GM12878 (cell line): ENCODE measurements at regions not wholly inside any gene's neighbourhood (a gene's known extent, or its start where the extent isn't known, plus 50 kb on each side); places are given as distances from the start of the nearest gene placed in this dataset.

Experiments
- ATAC-seq: fragments of 200-7000 bp; cut with Tn5 transposase; 3 replicates; pipeline ENCODE4 v1.9.1; 2020; ENCODE audit warnings: mild to moderate bottlenecking, moderate library complexity
- BruUV-seq: library from RNA; stranded (reverse); fragments of 400-500 nt; replicated peaks from 2 replicates; lab custom pipeline; 2021; lab: Mats Ljungman, UMichigan
- CTCF ChIA-PET: fragments of 300-600 bp; sonication (Branson Sonifier 250); formaldehyde crosslinking; extraction: SDS; loops from one replicate; lab custom pipeline; 2021; ENCODE audit warnings: inconsistent platforms; lab: Yijun Ruan, JAX
- POLR2A ChIA-PET: fragments of 350-600 bp; formaldehyde crosslinking; extraction: SDS; loops from one replicate; lab custom pipeline; 2021; ENCODE audit warnings: inconsistent platforms; lab: Charles Lee
- RAD21 ChIA-PET: fragments of 300-600 bp; sonication (Branson Sonifier 250); formaldehyde crosslinking; loops from one replicate; lab custom pipeline; 2023; ENCODE audit warnings: antibody characterized with exemption; ENCODE audit not compliant: unreplicated experiment; lab: Charles Lee
- SMC1A ChIA-PET: fragments of 300-600 bp; sonication (Branson Sonifier 250); formaldehyde crosslinking; loops from one replicate; lab custom pipeline; 2023; ENCODE audit not compliant: unreplicated experiment, uncharacterized antibody; lab: Charles Lee
- DNase-seq: peaks from one replicate; pipeline ENCODE4 v3.0.0-alpha.2; 2011; ENCODE audit warnings: low read depth, low spot score
- FAIRE-seq: peaks from 3 replicates; lab custom pipeline; 2011; peaks lifted over from hg19 to GRCh38; lab: Jason Lieb, UNC
- H2AFZ ChIP-seq: 2 replicates; pipeline ENCODE4 v1.6.0; 2011; ENCODE audit warnings: low read depth, low read length, control low read depth; ENCODE audit not compliant: control insufficient read depth
- H3K27ac ChIP-seq: 2 replicates; pipeline ENCODE4 v1.5.1; 2011; ENCODE audit warnings: control low read depth; ENCODE audit not compliant: control insufficient read depth, insufficient read depth
- H3K27me3 ChIP-seq, 2 experiments: replicated peaks in 1 of 2; 2 replicates each; pipeline versions ENCODE4 v1.6.0 to v1.6.1; 2011; ENCODE audit warnings: low read length in 1 of 2; ENCODE audit not compliant: control insufficient read depth in 2 of 2, insufficient read depth in 2 of 2
- H3K36me3 ChIP-seq, 2 experiments: 2 replicates each; pipeline ENCODE4 v1.5.1; 2011; ENCODE audit warnings: low read length in 1 of 2; ENCODE audit not compliant: control insufficient read depth in 2 of 2, insufficient read depth in 2 of 2
- H3K4me1 ChIP-seq: 2 replicates; pipeline ENCODE4 v1.6.1; 2011; ENCODE audit warnings: mild to moderate bottlenecking, low read length, moderate library complexity, mixed read lengths; ENCODE audit not compliant: control insufficient read depth, insufficient read depth
- H3K4me2 ChIP-seq: 2 replicates; pipeline ENCODE4 v1.6.0; 2011; ENCODE audit warnings: control low read depth; ENCODE audit not compliant: control insufficient read depth, insufficient read depth
- H3K4me3 ChIP-seq: fragments of 200-600 bp; sonication (generic); 2 replicates; pipeline ENCODE4 v1.5.1; 2016
- H3K79me2 ChIP-seq: 2 replicates; pipeline ENCODE4 v1.6.0; 2011; ENCODE audit warnings: low read length; ENCODE audit not compliant: control insufficient read depth, insufficient read depth
- H3K9ac ChIP-seq: 2 replicates; pipeline ENCODE4 v1.8.0; 2011; ENCODE audit warnings: low read length, control low read depth, mixed read lengths; ENCODE audit not compliant: control insufficient read depth, insufficient read depth
- H3K9me3 ChIP-seq: replicated peaks from 3 replicates; pipeline ENCODE4 v1.5.1; 2011; ENCODE audit warnings: mild to moderate bottlenecking, low read length; ENCODE audit not compliant: control insufficient read depth, insufficient read depth
- H4K20me1 ChIP-seq: 2 replicates; pipeline ENCODE4 v1.6.0; 2011; ENCODE audit not compliant: control insufficient read depth, insufficient read depth
- BACH1 ChIP-seq: fragments of 450-650 bp; IDR thresholded peaks from 2 replicates; pipeline ENCODE4 v1.6.1; 2017; ENCODE audit warnings: mild to moderate bottlenecking, borderline replicate concordance
- ELK1 ChIP-seq: IDR thresholded peaks from 2 replicates; pipeline ENCODE4 v1.6.1; 2012; ENCODE audit warnings: low read depth, low read length, improper control_type of control experiment
- HDGF ChIP-seq: fragments of 450-650 bp; IDR thresholded peaks from 2 replicates; pipeline ENCODE4 v1.6.1; 2016; ENCODE audit warnings: antibody characterized with exemption
- KLF5 ChIP-seq: fragments of 450-650 bp; IDR thresholded peaks from 2 replicates; pipeline ENCODE4 v1.6.1; 2014; ENCODE audit warnings: mild to moderate bottlenecking; ENCODE audit not compliant: partially characterized antibody
- PBX3 ChIP-seq: IDR thresholded peaks from 2 replicates; pipeline ENCODE4 v1.6.1; 2011; ENCODE audit warnings: mild to moderate bottlenecking, low read depth, low read length, moderate library complexity; ENCODE audit not compliant: insufficient replicate concordance
- POLR2A ChIP-seq: IDR thresholded peaks from 2 replicates; pipeline ENCODE4 v1.6.1; 2011; ENCODE audit warnings: low read depth, mild to moderate bottlenecking, low read length
- POLR2AphosphoS5 ChIP-seq: IDR thresholded peaks from 2 replicates; pipeline ENCODE4 v1.6.1; 2011; ENCODE audit warnings: mild to moderate bottlenecking, low read length, inconsistent platforms
- RUNX3 ChIP-seq: IDR thresholded peaks from 2 replicates; pipeline ENCODE4 v1.6.1; 2012; ENCODE audit warnings: low read length, inconsistent platforms
- SPI1 ChIP-seq: IDR thresholded peaks from 2 replicates; pipeline ENCODE4 v1.6.1; 2011; ENCODE audit warnings: low read depth, mild to moderate bottlenecking, low read length, moderate library complexity, borderline replicate concordance; ENCODE audit not compliant: insufficient read depth
- STAT1 ChIP-seq: fragments of 450-650 bp; conservative IDR thresholded peaks from 2 replicates; pipeline ENCODE4 v1.6.1; 2014; ENCODE audit warnings: antibody characterized with exemption, mild to moderate bottlenecking
- SUPT20H ChIP-seq: IDR thresholded peaks from 2 replicates; pipeline ENCODE4 v1.6.1; 2011; ENCODE audit warnings: low read depth, mild to moderate bottlenecking, low read length, moderate library complexity, borderline replicate concordance; ENCODE audit not compliant: control insufficient read depth
- TBL1XR1 ChIP-seq: IDR thresholded peaks from 2 replicates; pipeline ENCODE4 v1.6.1; 2012; ENCODE audit warnings: low read depth, low read length, improper control_type of control experiment
- TCF12 ChIP-seq: IDR thresholded peaks from 2 replicates; pipeline ENCODE4 v1.6.1; 2011; ENCODE audit warnings: low read depth, mild to moderate bottlenecking, low read length
- TCF7 ChIP-seq: IDR thresholded peaks from 2 replicates; pipeline ENCODE4 v1.6.1; 2014; ENCODE audit warnings: antibody characterized with exemption, borderline replicate concordance
- ZBTB33 ChIP-seq: fragments of 450-650 bp; IDR thresholded peaks from 2 replicates; pipeline ENCODE4 v1.6.1; 2017; ENCODE audit warnings: mild to moderate bottlenecking
- ZNF384 ChIP-seq: IDR thresholded peaks from 2 replicates; pipeline ENCODE4 v1.6.1; 2012; ENCODE audit warnings: low read depth, mild to moderate bottlenecking, low read length, improper control_type of control experiment, borderline replicate concordance
- whole genome bisulfite sequencing: methylation state at CpG from one replicate; pipeline ENCODE4 v1.1.6; 2016; ENCODE audit warnings: low lambda C conversion rate; ENCODE audit not compliant: insufficient replicate concordance, insufficient coverage; ENCODE audit errors: missing lambda C conversion rate; 5-methylcytosine and 5-hydroxymethylcytosine counted together
- in situ Hi-C: fragments of 300-500 bp; cut with MboI; formaldehyde crosslinking; loops from 9 replicates; pipeline ENCODE4 v1.14.3; 2018; ENCODE audit warnings: mixed read lengths
- intact Hi-C: fragments of 100-400 bp; cut with micrococcal nuclease; formaldehyde crosslinking; loops from one replicate; pipeline ENCODE4 v1.14.2; 2022; ENCODE audit not compliant: unreplicated experiment

- Histone ChIP-seq H3K27ac (no peak overlapping the region), H3K27me3 (no peaks in the 10 kb centered on the region), H3K4me3 (no peak overlapping the region), H3K9me3 (no peaks in the 10 kb centered on the region), H3K4me2 (no peak overlapping the region), H3K9ac (no peak overlapping the region)
- POLR2A ChIA-PET = no interaction called here
- intact Hi-C loops = no loop called here
- FAIRE-seq = no peak
- WGBS = 100% methylated on average over 1 of the region's 1 CpG
- in situ Hi-C loops = no loop called here
- ATAC-seq = no peak
- TF ChIP-seq SUPT20H (no peak), HDGF (no peak), ZNF384 (no peak), KLF5 (no peak), SPI1 (no peak), POLR2AphosphoS5 (no peak), TCF7 (no peak), TBL1XR1 (no peak), TCF12 (no peak), POLR2A (no peak), BACH1 (no peak), PBX3 (no peak), RUNX3 (no peak), ZBTB33 (no peak), ELK1 (no peak), STAT1 (no peak)
- TF ChIP-seq, all 136 proteins: peak for 0
- Histone ChIP-seq H2AFZ (no peak overlapping the region), H3K79me2 (no peaks in the 10 kb centered on the region), H4K20me1 (no peaks in the 10 kb centered on the region), H3K36me3 (no peaks in the 10 kb centered on the region), H3K4me1 (no peaks in the 10 kb centered on the region)
- RAD21 ChIA-PET = no interaction called here
- CTCF ChIA-PET = no interaction called here
- SMC1A ChIA-PET = no interaction called here
- DNase-seq = no peak
- no TSS peak for BruUV-seq
These were observed 289.5 kb upstream of the BOD1L1 start for GRCh38 chr4:13917015-13917414.
